ENCODE measurements at regions not wholly inside any gene's neighbourhood (a gene's known extent, or its start where the extent isn't known, plus 50 kb on each side); places are given as distances from the start of the nearest gene placed in this dataset.

DNA sequence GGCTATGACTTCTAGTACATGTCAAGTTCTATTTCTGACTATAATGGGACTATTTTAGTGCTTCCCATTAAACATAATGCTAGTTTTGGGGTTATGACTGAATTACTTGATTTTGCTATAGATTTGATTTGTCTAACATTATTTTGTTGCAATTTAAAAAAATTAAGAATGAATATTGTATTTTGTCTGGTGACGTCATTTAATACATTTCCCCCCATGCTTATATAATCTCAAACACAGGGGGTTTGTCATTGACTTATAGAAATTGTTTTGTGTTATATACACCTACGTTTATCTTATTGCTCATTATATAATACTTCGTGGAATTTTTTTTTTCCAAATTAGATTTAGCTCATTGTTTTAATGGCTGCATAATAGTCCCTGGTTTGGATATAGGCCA is 270.3 kb upstream of the VLDLR start:
- Histone ChIP-seq H4K20me1 (ENCODE audit: insufficient read depth, low read length) (no peaks in the 10 kb centered on the region), H3K36me3 (ENCODE audit: insufficient read depth, low read length) (no peaks in the 10 kb centered on the region), H3K27ac (ENCODE audit: low read depth, low read length) (no peak overlapping the region), H3K79me2 (ENCODE audit: insufficient read depth, low read length) (no peaks in the 10 kb centered on the region), H3K9me3 (ENCODE audit: low read depth, low read length) (no peaks in the 10 kb centered on the region), H3K27me3 (ENCODE audit: insufficient read depth, low read length) (no peaks in the 10 kb centered on the region), H3K4me1 (ENCODE audit: insufficient read depth, low read length) (no peaks in the 10 kb centered on the region), H2AFZ (ENCODE audit: low read length) (no peak overlapping the region), H3K4me2 (ENCODE audit: insufficient read depth, low read length) (no peak overlapping the region), H3K4me3 (ENCODE audit: insufficient read depth, low read length) (no peak overlapping the region)
- TF ChIP-seq, protein P1, sequence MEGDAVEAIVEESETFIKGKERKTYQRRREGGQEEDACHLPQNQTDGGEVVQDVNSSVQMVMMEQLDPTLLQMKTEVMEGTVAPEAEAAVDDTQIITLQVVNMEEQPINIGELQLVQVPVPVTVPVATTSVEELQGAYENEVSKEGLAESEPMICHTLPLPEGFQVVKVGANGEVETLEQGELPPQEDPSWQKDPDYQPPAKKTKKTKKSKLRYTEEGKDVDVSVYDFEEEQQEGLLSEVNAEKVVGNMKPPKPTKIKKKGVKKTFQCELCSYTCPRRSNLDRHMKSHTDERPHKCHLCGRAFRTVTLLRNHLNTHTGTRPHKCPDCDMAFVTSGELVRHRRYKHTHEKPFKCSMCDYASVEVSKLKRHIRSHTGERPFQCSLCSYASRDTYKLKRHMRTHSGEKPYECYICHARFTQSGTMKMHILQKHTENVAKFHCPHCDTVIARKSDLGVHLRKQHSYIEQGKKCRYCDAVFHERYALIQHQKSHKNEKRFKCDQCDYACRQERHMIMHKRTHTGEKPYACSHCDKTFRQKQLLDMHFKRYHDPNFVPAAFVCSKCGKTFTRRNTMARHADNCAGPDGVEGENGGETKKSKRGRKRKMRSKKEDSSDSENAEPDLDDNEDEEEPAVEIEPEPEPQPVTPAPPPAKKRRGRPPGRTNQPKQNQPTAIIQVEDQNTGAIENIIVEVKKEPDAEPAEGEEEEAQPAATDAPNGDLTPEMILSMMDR (IDR thresholded peaks at IDR 0.05; ENCODE audit: extremely low read depth, low read depth, low read length), result no peak
- no peak for DNase-seq (ENCODE audit: insufficient read length, low spot score, missing footprints)

- H3K4me2 ChIP-seq (ENCODE audit: insufficient read depth, low read length), result no peak overlapping the region
- H4K20me1 ChIP-seq (ENCODE audit: insufficient read depth, low read length), result no peaks in the 10 kb centered on the region
- no peaks in the 10 kb centered on the region for H3K9me3 ChIP-seq (ENCODE audit: low read depth, low read length)
- TF ChIP-seq, protein P1 (IDR thresholded peaks at IDR 0.05; ENCODE audit: extremely low read depth, low read depth, low read length), result no peak
- H3K4me3 ChIP-seq (ENCODE audit: insufficient read depth, low read length), result no peak overlapping the region
- H2AFZ ChIP-seq (ENCODE audit: low read length), result no peak overlapping the region
- DNase-seq (ENCODE audit: insufficient read length, low spot score, missing footprints), result no peak
- H3K36me3 ChIP-seq (ENCODE audit: insufficient read depth, low read length), result no peaks in the 10 kb centered on the region
- H3K4me1 ChIP-seq (ENCODE audit: insufficient read depth, low read length), result no peaks in the 10 kb centered on the region
- H3K27ac ChIP-seq (ENCODE audit: low read depth, low read length), result no peak overlapping the region
- H3K79me2 ChIP-seq (ENCODE audit: insufficient read depth, low read length), result no peaks in the 10 kb centered on the region
- H3K27me3 ChIP-seq (ENCODE audit: insufficient read depth, low read length), result no peaks in the 10 kb centered on the region
These were observed 267.4 kb upstream of the VLDLR start for GRCh38 chr9:2354216-2354615.

DNA sequence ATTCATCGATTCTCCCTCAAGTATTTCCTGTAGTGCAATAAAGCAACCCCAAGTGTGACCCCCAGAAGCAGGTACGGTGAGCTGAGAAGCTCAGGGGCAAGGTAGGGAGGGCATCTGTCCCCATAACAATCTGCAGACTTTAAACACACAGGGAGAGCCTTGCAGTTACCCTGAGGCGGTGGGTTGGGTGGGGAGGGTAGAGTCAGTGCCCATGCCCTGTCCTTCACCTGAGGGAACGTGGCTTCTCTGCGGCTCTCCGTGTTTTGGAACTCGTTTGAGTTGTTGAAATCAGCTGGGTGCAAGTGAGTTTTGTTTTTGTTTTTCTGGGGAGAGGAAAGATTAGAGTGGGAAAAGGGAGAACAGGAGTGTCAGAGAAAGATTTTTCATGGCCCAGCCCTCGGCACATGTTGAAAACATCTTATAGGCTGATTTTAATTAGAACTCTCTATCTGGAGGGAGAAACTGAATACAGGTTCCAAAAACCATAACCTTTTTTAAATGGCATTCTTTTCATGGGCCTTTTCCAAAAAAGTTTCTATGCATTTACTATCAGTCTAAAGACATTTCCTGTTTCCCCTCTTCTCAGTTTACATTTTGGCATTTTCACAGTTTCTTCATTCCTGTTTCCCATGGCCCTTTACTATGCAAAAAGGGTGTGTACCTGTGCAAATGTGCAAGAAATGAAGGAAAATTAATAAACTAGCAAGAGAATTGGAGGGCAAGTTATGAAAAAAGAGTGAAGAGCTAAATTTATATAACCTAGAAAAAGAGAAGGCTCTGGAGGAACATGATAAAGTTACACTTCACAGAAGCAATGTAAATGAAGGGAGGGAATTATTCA is 266.5 kb upstream of the VLDLR start:
- Histone ChIP-seq H4K20me1 (ENCODE audit: insufficient read depth, low read length) (no peaks in the 10 kb centered on the region), H3K27ac (ENCODE audit: low read depth, low read length) (no peak overlapping the region), H3K36me3 (ENCODE audit: insufficient read depth, low read length) (no peaks in the 10 kb centered on the region), H2AFZ (ENCODE audit: low read length) (no peak overlapping the region), H3K4me2 (ENCODE audit: insufficient read depth, low read length) (no peak overlapping the region), H3K4me1 (ENCODE audit: insufficient read depth, low read length) (no peaks in the 10 kb centered on the region), H3K4me3 (ENCODE audit: insufficient read depth, low read length) (no peak overlapping the region), H3K79me2 (ENCODE audit: insufficient read depth, low read length) (no peaks in the 10 kb centered on the region), H3K9me3 (ENCODE audit: low read depth, low read length) (no peaks in the 10 kb centered on the region), H3K27me3 (ENCODE audit: insufficient read depth, low read length) (no peaks in the 10 kb centered on the region)
- DNase-seq (ENCODE audit: insufficient read length, low spot score, missing footprints), result peak; percentile 15
- TF ChIP-seq, protein P1 (IDR thresholded peaks at IDR 0.05; ENCODE audit: extremely low read depth, low read depth, low read length), result no peak

DNA sequence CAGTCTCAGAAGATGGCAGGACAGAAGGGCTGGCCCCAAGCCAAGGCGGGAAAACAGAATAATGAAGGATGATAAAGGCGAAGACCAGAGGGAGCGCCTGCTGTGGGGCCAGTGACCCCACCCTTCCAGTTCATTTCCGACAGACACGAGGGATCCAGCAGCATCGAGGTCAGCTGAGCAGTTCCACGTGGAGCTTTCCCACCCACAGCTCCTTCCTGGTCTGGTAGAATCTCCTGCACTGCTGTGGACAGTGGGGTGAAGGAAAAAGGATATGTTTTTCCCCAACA is 265.9 kb upstream of the VLDLR start:
- Histone ChIP-seq H3K36me3 (ENCODE audit: insufficient read depth, low read length) (no peaks in the 10 kb centered on the region), H3K9me3 (ENCODE audit: low read depth, low read length) (no peaks in the 10 kb centered on the region), H2AFZ (ENCODE audit: low read length) (no peak overlapping the region), H3K79me2 (ENCODE audit: insufficient read depth, low read length) (no peaks in the 10 kb centered on the region), H4K20me1 (ENCODE audit: insufficient read depth, low read length) (no peaks in the 10 kb centered on the region), H3K4me2 (ENCODE audit: insufficient read depth, low read length) (no peak overlapping the region), H3K27ac (ENCODE audit: low read depth, low read length) (no peak overlapping the region), H3K4me1 (ENCODE audit: insufficient read depth, low read length) (no peaks in the 10 kb centered on the region), H3K27me3 (ENCODE audit: insufficient read depth, low read length) (no peaks in the 10 kb centered on the region), H3K4me3 (ENCODE audit: insufficient read depth, low read length) (no peak overlapping the region)
- DNase-seq (ENCODE audit: insufficient read length, low spot score, missing footprints), result no peak
- TF ChIP-seq, protein P1 (IDR thresholded peaks at IDR 0.05; ENCODE audit: extremely low read depth, low read depth, low read length), result no peak
